Esophagus muscularis mucosa (tissue), 4 donors: ENCODE measurements at regions not wholly inside any gene's neighbourhood (a gene's known extent, or its start where the extent isn't known, plus 50 kb on each side); places are given as distances from the start of the nearest gene placed in this dataset.

Experiments
- DNase-seq: peaks from one replicate; pipeline ENCODE4 v3.0.0-alpha.2; 2017; ENCODE audit errors: extremely low spot score
- H3K27ac ChIP-seq, 4 donors: fragments of 200-600 bp; sonication (generic); replicated peaks in 1 of 4; 1 replicate in 3 of 4; 2 replicates in 1 of 4; pipeline ENCODE4 v1.5.1; 2016 to 2019; ENCODE audit warnings: mild to moderate bottlenecking in 1 of 4
- H3K27me3 ChIP-seq, 4 donors: fragments of 200-600 bp; sonication (generic); one replicate each; pipeline versions ENCODE4 v1.5.1 to v1.6.0; 2016 to 2019
- H3K36me3 ChIP-seq, 4 donors: fragments of 200-600 bp; sonication (generic); one replicate each; pipeline ENCODE4 v1.5.1; 2016 to 2019
- H3K4me1 ChIP-seq, 4 donors: fragments of 200-600 bp; sonication (generic); one replicate each; pipeline ENCODE4 v1.5.1; 2016 to 2019
- H3K4me3 ChIP-seq, 4 donors: fragments of 200-600 bp; sonication (generic); 1 replicate in 2 of 4; 2 replicates in 2 of 4; pipeline ENCODE4 v1.5.1; 2016 to 2019; ENCODE audit warnings: mild to moderate bottlenecking in 4 of 4, moderate library complexity in 1 of 4
- H3K9me3 ChIP-seq, 4 donors: fragments of 200-600 bp; sonication (generic); 1 replicate in 3 of 4; 2 replicates in 1 of 4; pipeline ENCODE4 v1.5.1; 2016 to 2019
- EP300 ChIP-seq: sonication (generic); formaldehyde crosslinking; IDR thresholded peaks from one replicate; pipeline ENCODE4 v1.6.1; 2017; ENCODE audit warnings: antibody characterized with exemption
- POLR2A ChIP-seq: fragments of 450-650 bp; IDR thresholded peaks from one replicate; pipeline ENCODE4 v1.6.1; 2017; ENCODE audit warnings: antibody characterized with exemption, moderate library complexity, mild to moderate bottlenecking, low read depth
- POLR2AphosphoS5 ChIP-seq, 2 donors: sonication (generic); formaldehyde crosslinking; IDR thresholded peaks; one replicate each; pipeline ENCODE4 v1.6.1; 2017; ENCODE audit warnings: antibody characterized with exemption in 2 of 2
- WGBS: methylation state at CpG from one replicate; pipeline ENCODE4 v1.1.5; 2018; 5-methylcytosine and 5-hydroxymethylcytosine counted together
- intact Hi-C: fragments of 100-400 bp; cut with DNase I; formaldehyde crosslinking; loops from one replicate; pipeline ENCODE4 v1.15.1; 2023
- TF ChIP-seq, protein P1 (sequence below), 3 experiments: fragments of 200-600 bp in 2 of 3; fragments of 450-650 bp in 1 of 3; sonication (generic) in 2 of 3; IDR thresholded peaks; one replicate each; pipeline ENCODE4 v1.5.1; 2017 to 2019; ENCODE audit warnings: antibody characterized with exemption in 3 of 3, mild to moderate bottlenecking in 2 of 3, moderate library complexity in 1 of 3

DNA sequence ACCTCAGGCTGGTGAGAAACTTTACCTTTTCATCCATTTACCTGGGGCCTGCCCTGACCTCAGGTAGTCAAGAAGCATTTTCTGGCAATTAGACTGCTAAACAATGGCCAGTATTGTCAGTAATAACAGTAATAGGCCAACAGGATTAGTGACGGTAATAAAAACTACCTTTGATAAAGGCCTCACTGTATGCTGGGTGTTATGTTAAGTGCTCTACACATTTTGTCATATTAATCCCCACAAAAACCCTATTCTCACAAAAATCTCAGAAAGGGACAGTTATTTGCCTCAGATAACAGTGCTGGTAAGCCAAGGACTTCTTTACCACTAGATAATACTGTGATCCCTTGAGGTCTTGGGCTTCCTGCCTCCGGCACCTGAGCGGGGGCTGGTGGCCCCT lies 191.4 kb downstream of the FOXD2 start:
- TF ChIP-seq EP300: no peak
- Histone ChIP-seq H3K4me1 (no peaks in the 10 kb centered on the region), H3K27me3 (peaks cover 0 to 42% (median 0%) of the 10 kb centered on the region in 4 donors), H3K36me3 (no peaks in the 10 kb centered on the region), H3K4me3 (no peak overlapping the region), H3K9me3 (no peaks in the 10 kb centered on the region), H3K27ac (no peak overlapping the region)
- no peak for DNase-seq
- 98% methylated on average over 2 of the region's 3 CpGs for WGBS
- intact Hi-C loops: no loop called here

DNA sequence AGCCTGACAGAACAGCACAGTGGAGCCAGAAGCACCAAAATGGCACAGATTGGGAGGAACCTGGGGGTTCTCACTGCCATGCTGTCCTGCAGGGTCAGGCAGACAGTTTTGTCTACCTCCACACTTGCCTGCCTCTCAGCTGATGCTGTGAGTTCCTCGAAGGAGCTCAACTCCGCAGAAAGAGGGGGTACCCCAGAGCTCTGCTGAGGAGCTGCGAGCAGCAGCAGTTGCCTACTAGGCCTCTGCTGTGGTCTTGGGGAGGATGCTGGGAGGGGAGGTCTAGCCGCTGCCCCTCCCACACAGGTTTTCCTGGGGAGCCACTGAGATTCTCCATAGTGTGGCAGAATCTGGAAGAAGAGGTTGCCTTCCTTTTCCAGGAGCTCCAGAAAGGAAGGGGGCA lies 192.5 kb downstream of the FOXD2 start:
- TF ChIP-seq POLR2AphosphoS5 (IDR thresholded peaks at IDR 0.05) (no peak), POLR2A (no peak)
- TF ChIP-seq, protein P1, sequence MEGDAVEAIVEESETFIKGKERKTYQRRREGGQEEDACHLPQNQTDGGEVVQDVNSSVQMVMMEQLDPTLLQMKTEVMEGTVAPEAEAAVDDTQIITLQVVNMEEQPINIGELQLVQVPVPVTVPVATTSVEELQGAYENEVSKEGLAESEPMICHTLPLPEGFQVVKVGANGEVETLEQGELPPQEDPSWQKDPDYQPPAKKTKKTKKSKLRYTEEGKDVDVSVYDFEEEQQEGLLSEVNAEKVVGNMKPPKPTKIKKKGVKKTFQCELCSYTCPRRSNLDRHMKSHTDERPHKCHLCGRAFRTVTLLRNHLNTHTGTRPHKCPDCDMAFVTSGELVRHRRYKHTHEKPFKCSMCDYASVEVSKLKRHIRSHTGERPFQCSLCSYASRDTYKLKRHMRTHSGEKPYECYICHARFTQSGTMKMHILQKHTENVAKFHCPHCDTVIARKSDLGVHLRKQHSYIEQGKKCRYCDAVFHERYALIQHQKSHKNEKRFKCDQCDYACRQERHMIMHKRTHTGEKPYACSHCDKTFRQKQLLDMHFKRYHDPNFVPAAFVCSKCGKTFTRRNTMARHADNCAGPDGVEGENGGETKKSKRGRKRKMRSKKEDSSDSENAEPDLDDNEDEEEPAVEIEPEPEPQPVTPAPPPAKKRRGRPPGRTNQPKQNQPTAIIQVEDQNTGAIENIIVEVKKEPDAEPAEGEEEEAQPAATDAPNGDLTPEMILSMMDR (IDR thresholded peaks at IDR 0.05): no peak
- H3K9me3 ChIP-seq: no peaks in the 10 kb centered on the region
- intact Hi-C loops: no loop called here
- H3K27me3 ChIP-seq: peaks cover 0 to 44% (median 0%) of the 10 kb centered on the region in 4 donors
- no peak overlapping the region for H3K4me3 ChIP-seq
- DNase-seq: no peak
- no peak overlapping the region for H3K27ac ChIP-seq
- H3K4me1 ChIP-seq: no peaks in the 10 kb centered on the region
- H3K36me3 ChIP-seq: no peaks in the 10 kb centered on the region
- WGBS: 100% methylated on average over 2 of the region's 4 CpGs

- DNase-seq: no peak
- 81% methylated on average over 9 of the region's 17 CpGs for WGBS
- H3K36me3 ChIP-seq: no peaks in the 10 kb centered on the region
- H3K27me3 ChIP-seq: peaks cover 0 to 38% (median 0%) of the 10 kb centered on the region in 4 donors
- no peak overlapping the region for H3K4me3 ChIP-seq
- H3K4me1 ChIP-seq: no peaks in the 10 kb centered on the region
- no peaks in the 10 kb centered on the region for H3K9me3 ChIP-seq
- TF ChIP-seq, protein P1 (IDR thresholded peaks at IDR 0.05): no peak
- no peak for TF ChIP-seq POLR2A
- no peak for TF ChIP-seq EP300
- TF ChIP-seq POLR2AphosphoS5 (IDR thresholded peaks at IDR 0.05): no peak
- no peak overlapping the region for H3K27ac ChIP-seq
- intact Hi-C loops: no loop called here
Measured at GRCh38 chr1:47631411-47631995, 193.7 kb downstream of the FOXD2 start.

DNA sequence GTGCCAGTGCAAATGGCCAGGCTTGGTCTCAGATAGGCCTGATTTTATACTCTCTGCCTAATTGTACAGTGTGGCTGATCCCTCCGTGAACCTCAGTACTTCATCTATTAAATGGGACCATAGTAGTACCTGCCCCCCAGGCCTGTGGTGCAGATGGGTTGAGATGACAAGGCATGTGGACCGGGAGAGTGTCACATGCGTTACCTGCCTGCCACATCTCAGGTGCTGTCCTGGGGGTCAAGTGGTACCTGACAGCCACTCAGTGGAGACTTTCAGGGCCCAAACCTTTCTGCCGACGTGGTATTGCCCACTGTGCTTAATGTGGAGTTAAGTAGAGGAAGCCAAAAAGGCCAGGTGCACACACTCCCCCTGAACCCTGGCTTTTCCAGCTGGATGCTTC lies 197.3 kb downstream of the FOXD2 start:
- no peak for DNase-seq
- Histone ChIP-seq H3K9me3 (no peaks in the 10 kb centered on the region), H3K4me1 (no peaks in the 10 kb centered on the region), H3K27me3 (peaks cover 0 to 41% (median 0%) of the 10 kb centered on the region in 4 donors), H3K27ac (no peak overlapping the region), H3K4me3 (no peak overlapping the region), H3K36me3 (no peaks in the 10 kb centered on the region)
- TF ChIP-seq POLR2A (no peak), POLR2AphosphoS5 (IDR thresholded peaks at IDR 0.05) (no peak), EP300 (no peak)
- TF ChIP-seq, protein P1 (IDR thresholded peaks at IDR 0.05): no peak
- WGBS: 86% methylated on average over 5 of the region's 5 CpGs
- intact Hi-C loops: no loop called here

DNA sequence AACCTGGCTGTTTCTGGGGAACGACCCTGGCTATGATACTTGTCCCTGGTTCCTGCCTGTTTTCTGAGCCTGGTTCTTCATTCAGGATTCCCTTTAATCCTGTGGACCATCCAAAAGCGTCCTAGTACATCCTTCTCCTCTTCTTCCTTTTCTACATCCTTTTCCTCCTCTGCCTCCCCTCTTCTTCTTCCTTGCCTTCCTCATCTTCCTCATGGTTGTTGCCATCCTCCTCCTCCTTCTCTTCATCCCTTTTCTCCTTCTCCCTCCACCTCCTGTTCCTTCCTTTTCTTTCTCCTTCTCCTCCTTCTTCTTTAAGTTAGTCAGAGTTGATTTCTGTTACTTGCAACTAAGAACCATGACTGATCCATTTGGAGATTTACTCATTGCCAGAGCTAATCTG lies 197.8 kb downstream of the FOXD2 start:
- H3K27ac ChIP-seq: no peak overlapping the region
- no peaks in the 10 kb centered on the region for H3K4me1 ChIP-seq
- 89% methylated on average over 2 of the region's 2 CpGs for WGBS
- H3K36me3 ChIP-seq: no peaks in the 10 kb centered on the region
- DNase-seq: no peak
- H3K27me3 ChIP-seq: peaks cover 0 to 39% (median 0%) of the 10 kb centered on the region in 4 donors
- no peaks in the 10 kb centered on the region for H3K9me3 ChIP-seq
- no peak overlapping the region for H3K4me3 ChIP-seq
- TF ChIP-seq POLR2AphosphoS5 (IDR thresholded peaks at IDR 0.05) (no peak), POLR2A (no peak), EP300 (no peak)
- TF ChIP-seq, protein P1 (IDR thresholded peaks at IDR 0.05): no peak
- intact Hi-C loops: no loop called here
